ENCODE measurements at regions not wholly inside any gene's neighbourhood (a gene's known extent, or its start where the extent isn't known, plus 50 kb on each side); places are given as distances from the start of the nearest gene placed in this dataset.
"Not testable (repeated sequence)": the region's sequence is repeated elsewhere in the genome, so short reads cannot be mapped to it uniquely, and the experiment has no call there.

- ATAC-seq = no peak
Observed at GRCh38 chr4:128560754-128561495, 248.6 kb upstream of the JADE1 start.

GRCh38 chr4:128558896-128559679 is 250.4 kb upstream of the JADE1 start:
- no peak for ATAC-seq

GRCh38 chr4:128556756-128557155 is 252.7 kb upstream of the JADE1 start:
- ATAC-seq = no peak

GRCh38 chr4:128553686-128554515 is 255.6 kb upstream of the JADE1 start:
- ATAC-seq = peak; percentile 8

GRCh38 chr4:128552586-128552907 is 257.0 kb upstream of the JADE1 start:
- no peak for ATAC-seq

GRCh38 chr4:128551280-128551679 is 258.2 kb upstream of the JADE1 start:
- ATAC-seq = no peak

GRCh38 chr4:128550060-128550459 is 259.4 kb upstream of the JADE1 start:
- ATAC-seq = no peak

- no peak for ATAC-seq
Observed at GRCh38 chr4:128549636-128550035, 259.9 kb upstream of the JADE1 start.

- ATAC-seq = no peak
Observed at GRCh38 chr4:128548381-128548780, 260.8 kb upstream of the PGRMC2 start.

GRCh38 chr4:128544272-128544671 is 256.7 kb upstream of the PGRMC2 start:
- ATAC-seq = no peak

- no peak for ATAC-seq
Observed at GRCh38 chr4:128543696-128544095, 256.1 kb upstream of the PGRMC2 start.

GRCh38 chr4:128542047-128542446 is 254.4 kb upstream of the PGRMC2 start:
- no peak for ATAC-seq

GRCh38 chr4:128540122-128540521 is 252.5 kb upstream of the PGRMC2 start:
- no peak for ATAC-seq

- ATAC-seq = peak; percentile 46
Observed at GRCh38 chr4:128538111-128538882, 250.7 kb upstream of the PGRMC2 start.

GRCh38 chr4:128536746-128537145 is 249.1 kb upstream of the PGRMC2 start:
- ATAC-seq = no peak

GRCh38 chr4:128535510-128535909 is 247.9 kb upstream of the PGRMC2 start:
- ATAC-seq = not testable (repeated sequence)

- ATAC-seq = peak; percentile 53
Observed at GRCh38 chr4:128528793-128529553, 241.4 kb upstream of the PGRMC2 start.

- no peak for ATAC-seq
Observed at GRCh38 chr4:128527946-128528576, 240.4 kb upstream of the PGRMC2 start.

GRCh38 chr4:128527351-128527750 is 239.7 kb upstream of the PGRMC2 start:
- ATAC-seq = no peak

GRCh38 chr4:128525992-128526630 is 238.5 kb upstream of the PGRMC2 start:
- ATAC-seq = peak; percentile 93

GRCh38 chr4:128525387-128525786 is 237.8 kb upstream of the PGRMC2 start:
- ATAC-seq = peak; percentile 26

Data from esophagus mucosa (tissue), 1 donor.